ENCODE measurements at regions not wholly inside any gene's neighbourhood (a gene's known extent, or its start where the extent isn't known, plus 50 kb on each side); places are given as distances from the start of the nearest gene placed in this dataset.

DNA sequence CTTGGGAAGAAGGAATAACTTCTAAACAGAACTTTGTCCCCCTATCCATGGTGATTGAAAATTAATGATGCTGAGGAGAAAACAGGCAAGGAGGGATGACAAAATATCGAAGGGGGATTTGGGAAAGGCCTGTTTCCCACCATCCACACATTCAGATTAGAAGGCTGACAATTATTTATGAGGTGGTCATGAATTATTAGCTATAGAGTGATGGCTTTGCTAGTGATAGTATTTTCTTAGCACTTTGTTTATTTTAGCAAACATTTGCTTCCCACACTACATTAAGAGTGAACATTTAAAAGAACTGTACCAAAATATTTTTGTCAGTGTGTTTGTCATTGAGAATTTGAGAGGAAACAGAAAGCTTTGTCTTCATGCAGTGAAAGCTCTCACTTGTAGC, 172.6 kb upstream of the PDZRN3 start:
- ATAC-seq (no peak), DNase-seq (no peak)
- H3K27ac Mint-ChIP-seq, result no peak overlapping the region
- no peaks in the 10 kb centered on the region for H3K4me1 Mint-ChIP-seq (ENCODE audit: low read depth)
- POLR2A ChIA-PET, result no interaction called here
- CTCF ChIA-PET, result no interaction called here
- no peaks in the 10 kb centered on the region for H3K27me3 Mint-ChIP-seq (ENCODE audit: low read depth)
- H3K4me3 Mint-ChIP-seq, result no peak overlapping the region
- no peaks in the 10 kb centered on the region for H3K36me3 Mint-ChIP-seq (ENCODE audit: low read depth)
- no peaks in the 10 kb centered on the region for H3K9me3 Mint-ChIP-seq (ENCODE audit: insufficient read depth)

DNA sequence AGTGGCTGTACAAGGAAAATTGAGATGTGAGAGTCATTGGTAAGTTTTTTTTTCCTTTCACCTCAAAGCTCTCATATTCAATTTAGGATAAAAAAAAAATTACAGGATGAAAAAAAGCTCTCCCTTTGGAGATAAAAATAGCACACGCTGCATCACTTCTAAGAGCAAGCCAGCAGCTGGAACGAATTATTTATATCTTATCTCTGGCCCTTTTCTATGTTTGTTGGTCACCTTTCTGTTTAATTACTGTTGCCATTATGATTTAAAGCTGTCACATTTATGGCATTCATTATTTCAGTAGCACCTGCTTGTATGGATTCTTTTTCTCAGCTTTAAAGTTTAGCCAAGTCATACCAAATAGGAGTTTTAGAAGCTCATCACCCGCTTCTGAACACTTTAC, 171.6 kb upstream of the PDZRN3 start:
- Mint-ChIP-seq H3K9me3 (ENCODE audit: insufficient read depth) (no peaks in the 10 kb centered on the region), H3K4me3 (no peak overlapping the region), H3K36me3 (ENCODE audit: low read depth) (no peaks in the 10 kb centered on the region), H3K27me3 (ENCODE audit: low read depth) (no peaks in the 10 kb centered on the region), H3K4me1 (ENCODE audit: low read depth) (no peaks in the 10 kb centered on the region), H3K27ac (no peak overlapping the region)
- ATAC-seq, result no peak
- CTCF ChIA-PET, result no interaction called here
- DNase-seq, result no peak
- POLR2A ChIA-PET, result no interaction called here

DNA sequence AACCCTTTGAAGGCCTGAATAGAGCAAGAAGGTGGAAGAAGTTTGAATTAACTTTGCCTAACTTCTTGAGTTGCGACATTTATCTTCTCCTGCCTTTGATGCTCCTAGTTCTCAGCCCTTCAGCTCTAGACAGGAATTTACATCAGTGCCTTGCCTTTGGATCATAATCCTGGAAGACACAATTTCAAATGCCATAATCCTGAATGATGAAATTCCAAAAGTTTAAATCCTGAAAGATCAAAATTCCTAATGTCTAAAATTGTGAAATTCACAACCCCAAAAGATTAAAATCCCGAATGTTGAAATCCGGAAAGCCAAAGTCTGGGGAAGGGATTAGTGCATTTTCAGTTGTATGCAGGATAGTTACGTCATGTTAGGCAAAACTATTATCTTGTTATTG, 166.6 kb upstream of the PDZRN3 start:
- Mint-ChIP-seq H3K4me3 (no peak overlapping the region), H3K9me3 (ENCODE audit: insufficient read depth) (no peaks in the 10 kb centered on the region), H3K4me1 (ENCODE audit: low read depth) (no peaks in the 10 kb centered on the region), H3K27ac (no peak overlapping the region), H3K36me3 (ENCODE audit: low read depth) (no peaks in the 10 kb centered on the region), H3K27me3 (ENCODE audit: low read depth) (no peaks in the 10 kb centered on the region)
- DNase-seq (no peak), ATAC-seq (no peak)
- CTCF ChIA-PET, result no interaction called here
- POLR2A ChIA-PET, result no interaction called here

DNA sequence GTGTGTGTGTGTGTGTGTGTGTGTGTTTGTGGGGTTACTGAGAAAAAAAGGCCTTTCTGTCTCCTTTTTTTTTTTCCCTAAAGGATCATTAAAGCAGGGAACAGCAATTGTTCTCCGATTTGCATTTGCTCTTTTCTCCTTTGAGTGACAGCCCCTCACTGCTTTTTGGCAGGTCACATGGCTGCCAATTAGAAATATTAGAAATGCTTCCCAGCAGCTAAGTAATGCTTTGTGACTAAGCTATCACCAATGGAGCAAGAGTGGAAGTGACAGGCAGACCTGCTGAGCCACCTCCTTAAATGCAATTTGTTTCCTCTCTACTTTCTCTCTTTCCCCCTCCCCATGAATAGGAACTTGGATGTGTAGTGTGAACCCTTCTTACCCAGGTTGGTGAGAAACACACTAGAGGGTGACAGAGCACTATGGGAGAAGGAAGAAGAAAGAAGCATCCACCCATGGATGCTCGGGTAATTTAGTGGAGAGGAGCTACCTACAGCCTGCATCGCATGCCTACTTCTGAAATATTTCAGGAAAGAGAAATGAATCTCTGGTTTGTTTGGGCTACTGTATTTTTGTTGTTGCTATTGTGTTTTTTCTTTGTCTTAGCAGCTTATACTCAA, 165.2 kb upstream of the PDZRN3 start:
- Mint-ChIP-seq H3K4me3 (no peak overlapping the region), H3K27ac (no peak overlapping the region), H3K27me3 (ENCODE audit: low read depth) (no peaks in the 10 kb centered on the region), H3K36me3 (ENCODE audit: low read depth) (no peaks in the 10 kb centered on the region), H3K4me1 (ENCODE audit: low read depth) (no peaks in the 10 kb centered on the region), H3K9me3 (ENCODE audit: insufficient read depth) (no peaks in the 10 kb centered on the region)
- DNase-seq (no peak), ATAC-seq (no peak)
- ChIA-PET CTCF (no interaction called here), POLR2A (no interaction called here)

DNA sequence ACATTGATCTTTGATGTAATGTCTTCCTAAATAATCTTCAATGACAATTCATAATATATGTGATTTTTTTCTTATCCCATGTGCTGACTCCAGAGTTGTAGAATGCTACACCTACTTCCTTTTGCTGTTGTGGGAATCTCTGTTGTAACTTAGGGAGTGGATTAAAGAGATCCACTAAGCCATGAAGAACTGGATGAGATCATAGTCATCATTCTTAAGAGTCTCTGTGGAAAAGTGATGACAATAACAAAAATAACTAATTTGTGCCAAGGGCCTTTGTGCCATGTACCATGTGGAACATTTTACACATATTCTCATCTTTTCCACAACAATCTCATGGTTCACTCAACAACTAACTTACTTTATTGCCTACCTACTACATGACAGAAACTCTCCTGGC, 162.9 kb upstream of the PDZRN3 start:
- ChIA-PET CTCF (no interaction called here), POLR2A (no interaction called here)
- Mint-ChIP-seq H3K9me3 (ENCODE audit: insufficient read depth) (no peaks in the 10 kb centered on the region), H3K4me1 (ENCODE audit: low read depth) (no peaks in the 10 kb centered on the region), H3K4me3 (no peak overlapping the region), H3K27me3 (ENCODE audit: low read depth) (no peaks in the 10 kb centered on the region), H3K27ac (no peak overlapping the region), H3K36me3 (ENCODE audit: low read depth) (no peaks in the 10 kb centered on the region)
- DNase-seq (no peak), ATAC-seq (no peak)

DNA sequence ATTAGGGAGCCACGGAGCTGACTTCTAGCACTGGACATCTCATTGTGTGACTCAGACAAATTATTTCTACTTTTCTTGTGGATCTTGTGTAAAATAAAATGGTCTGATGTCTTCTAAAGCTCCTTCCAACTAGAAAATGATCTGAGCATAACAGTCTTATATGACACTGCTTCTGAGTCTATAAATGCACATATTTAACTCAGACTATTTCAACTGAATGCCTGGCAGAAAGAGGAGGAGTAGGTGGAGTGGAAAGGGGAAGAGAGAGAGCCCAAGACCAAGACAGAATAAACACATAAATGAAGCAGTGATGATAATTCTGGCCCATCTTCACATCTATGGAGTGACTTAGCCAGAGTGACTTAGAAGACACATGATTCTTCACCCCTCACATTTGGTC, 162.3 kb upstream of the PDZRN3 start:
- ChIA-PET CTCF (no interaction called here), POLR2A (no interaction called here)
- DNase-seq (no peak), ATAC-seq (no peak)
- Mint-ChIP-seq H3K9me3 (ENCODE audit: insufficient read depth) (no peaks in the 10 kb centered on the region), H3K27ac (no peak overlapping the region), H3K27me3 (ENCODE audit: low read depth) (no peaks in the 10 kb centered on the region), H3K4me1 (ENCODE audit: low read depth) (no peaks in the 10 kb centered on the region), H3K4me3 (no peak overlapping the region), H3K36me3 (ENCODE audit: low read depth) (no peaks in the 10 kb centered on the region)

- Mint-ChIP-seq H3K4me1 (ENCODE audit: low read depth) (no peaks in the 10 kb centered on the region), H3K36me3 (ENCODE audit: low read depth) (no peaks in the 10 kb centered on the region), H3K27ac (no peak overlapping the region), H3K4me3 (no peak overlapping the region), H3K27me3 (ENCODE audit: low read depth) (no peaks in the 10 kb centered on the region), H3K9me3 (ENCODE audit: insufficient read depth) (no peaks in the 10 kb centered on the region)
- POLR2A ChIA-PET, result no interaction called here
- CTCF ChIA-PET, result no interaction called here
- DNase-seq (no peak), ATAC-seq (no peak)
Observed at GRCh38 chr3:73786321-73786807, 161.6 kb upstream of the PDZRN3 start.

DNA sequence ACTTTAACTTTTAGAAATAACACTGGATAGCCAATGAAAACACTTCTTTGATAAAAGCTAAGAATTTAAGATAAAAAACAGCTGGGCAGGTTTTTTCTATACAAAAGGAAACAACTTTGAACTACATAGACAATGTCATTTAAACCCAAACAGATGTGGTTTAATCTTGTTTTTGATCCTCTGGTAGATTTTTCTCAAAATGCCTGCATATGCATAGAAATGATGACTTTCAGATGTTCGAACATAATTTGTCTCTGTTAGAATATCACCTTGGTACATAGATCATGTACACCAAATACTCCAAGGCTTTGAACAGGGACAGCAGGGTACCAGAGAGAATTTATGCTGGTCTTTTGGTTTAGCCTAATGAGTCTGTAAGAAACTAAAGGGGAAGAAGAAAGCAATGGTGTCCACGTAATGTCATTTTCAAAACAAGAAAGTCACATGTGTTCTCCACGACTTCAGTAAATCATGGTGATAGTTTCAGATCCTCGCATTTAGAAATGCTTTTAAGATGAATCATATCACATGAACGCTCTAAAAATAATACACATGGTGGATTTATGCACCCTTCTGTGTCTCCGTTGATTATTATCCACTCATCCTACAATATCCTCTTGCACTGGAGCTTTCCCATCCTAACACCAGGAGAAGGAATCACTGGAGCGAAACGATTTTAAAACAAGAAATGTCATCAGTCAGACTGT, 160.1 kb upstream of the PDZRN3 start:
- no peak for ATAC-seq
- no peak for DNase-seq
- no peaks in the 10 kb centered on the region for H3K36me3 Mint-ChIP-seq (ENCODE audit: low read depth)
- ChIA-PET POLR2A (no interaction called here), CTCF (no interaction called here)
- H3K4me1 Mint-ChIP-seq (ENCODE audit: low read depth), result no peaks in the 10 kb centered on the region
- no peak overlapping the region for H3K27ac Mint-ChIP-seq
- H3K27me3 Mint-ChIP-seq (ENCODE audit: low read depth), result no peaks in the 10 kb centered on the region
- H3K4me3 Mint-ChIP-seq, result no peak overlapping the region
- H3K9me3 Mint-ChIP-seq (ENCODE audit: insufficient read depth), result no peaks in the 10 kb centered on the region

DNA sequence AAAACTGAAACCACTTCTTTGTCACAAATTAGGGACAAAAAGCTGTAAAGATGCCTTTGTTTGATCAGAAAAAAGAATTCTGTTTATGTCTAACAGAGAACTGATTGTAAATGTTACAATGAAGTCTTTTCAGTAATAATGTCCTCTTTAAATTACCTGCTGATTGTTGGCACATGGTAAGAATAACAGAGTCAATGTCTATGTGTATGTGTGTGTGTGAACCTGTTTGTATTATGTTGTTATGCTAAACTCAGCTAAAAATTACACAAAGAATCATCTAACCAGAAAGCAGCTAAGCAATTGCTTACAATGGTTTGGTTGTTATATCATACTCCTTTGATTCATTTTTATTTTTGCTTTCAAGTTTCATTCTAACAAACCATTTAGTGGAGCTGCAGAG, 159.1 kb upstream of the PDZRN3 start:
- ChIA-PET POLR2A (no interaction called here), CTCF (no interaction called here)
- ATAC-seq (no peak), DNase-seq (no peak)
- Mint-ChIP-seq H3K4me1 (ENCODE audit: low read depth) (no peaks in the 10 kb centered on the region), H3K27ac (no peak overlapping the region), H3K27me3 (ENCODE audit: low read depth) (no peaks in the 10 kb centered on the region), H3K4me3 (no peak overlapping the region), H3K9me3 (ENCODE audit: insufficient read depth) (no peaks in the 10 kb centered on the region), H3K36me3 (ENCODE audit: low read depth) (no peaks in the 10 kb centered on the region)

DNA sequence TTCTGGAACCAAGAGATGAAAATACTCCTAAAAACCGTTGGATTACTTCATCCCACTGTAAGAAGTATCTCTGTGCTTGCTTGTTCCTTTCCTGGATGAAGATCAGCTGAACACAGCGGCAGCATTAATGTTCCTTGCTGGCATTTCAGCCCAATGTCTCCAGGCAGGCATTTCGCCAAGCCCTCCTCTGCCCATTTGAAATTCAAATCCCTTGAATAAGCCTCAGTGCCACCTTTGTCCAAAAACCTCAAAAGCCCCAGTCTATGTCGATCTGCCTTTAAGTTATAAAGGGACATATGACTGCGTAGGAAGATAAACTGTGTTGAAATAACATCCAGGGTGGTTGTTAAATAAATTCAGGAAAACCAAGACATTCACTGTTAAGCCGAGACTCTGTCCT, 156.8 kb upstream of the PDZRN3 start:
- ChIA-PET CTCF (no interaction called here), POLR2A (no interaction called here)
- H3K9me3 Mint-ChIP-seq (ENCODE audit: insufficient read depth), result no peaks in the 10 kb centered on the region
- ATAC-seq, result no peak
- H3K36me3 Mint-ChIP-seq (ENCODE audit: low read depth), result no peaks in the 10 kb centered on the region
- H3K27me3 Mint-ChIP-seq (ENCODE audit: low read depth), result no peaks in the 10 kb centered on the region
- no peak for DNase-seq
- no peak overlapping the region for H3K27ac Mint-ChIP-seq
- H3K4me3 Mint-ChIP-seq, result no peak overlapping the region
- H3K4me1 Mint-ChIP-seq (ENCODE audit: low read depth), result no peaks in the 10 kb centered on the region

DNA sequence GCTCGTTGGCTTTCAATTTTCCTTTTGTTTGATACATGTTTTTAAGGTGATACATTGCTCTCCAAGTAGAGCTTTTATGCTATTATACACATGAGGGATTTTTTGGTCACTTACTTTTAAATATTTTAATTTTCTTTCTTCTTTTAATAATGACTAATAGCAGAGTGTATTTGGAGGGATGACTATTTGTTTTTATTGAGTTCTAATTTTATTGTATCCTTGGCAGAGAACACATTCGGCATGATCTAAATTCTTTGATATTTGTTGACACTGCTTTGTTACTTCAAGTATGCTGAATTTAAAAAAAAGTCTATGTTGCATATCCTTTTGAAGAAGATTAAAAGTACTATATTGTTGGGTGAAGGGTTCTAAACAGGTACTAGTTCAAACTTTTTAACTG, 149.9 kb upstream of the PDZRN3 start:
- no peak for ATAC-seq
- CTCF ChIA-PET, result no interaction called here
- Mint-ChIP-seq H3K4me3 (no peak overlapping the region), H3K4me1 (ENCODE audit: low read depth) (no peaks in the 10 kb centered on the region), H3K27me3 (ENCODE audit: low read depth) (no peaks in the 10 kb centered on the region), H3K9me3 (ENCODE audit: insufficient read depth) (no peaks in the 10 kb centered on the region), H3K27ac (no peak overlapping the region), H3K36me3 (ENCODE audit: low read depth) (no peaks in the 10 kb centered on the region)
- no peak for DNase-seq
- POLR2A ChIA-PET, result no interaction called here

- no peaks in the 10 kb centered on the region for H3K36me3 Mint-ChIP-seq (ENCODE audit: low read depth)
- no peak for ATAC-seq
- no peaks in the 10 kb centered on the region for H3K4me1 Mint-ChIP-seq (ENCODE audit: low read depth)
- ChIA-PET POLR2A (no interaction called here), CTCF (no interaction called here)
- no peaks in the 10 kb centered on the region for H3K9me3 Mint-ChIP-seq (ENCODE audit: insufficient read depth)
- H3K4me3 Mint-ChIP-seq, result no peak overlapping the region
- H3K27ac Mint-ChIP-seq, result no peak overlapping the region
- DNase-seq, result no peak
- H3K27me3 Mint-ChIP-seq (ENCODE audit: low read depth), result no peaks in the 10 kb centered on the region
Observed at GRCh38 chr3:73773233-73773632, 148.5 kb upstream of the PDZRN3 start.
